Endothelial cell of hepatic sinusoid (primary cell): ENCODE measurements at regions not wholly inside any gene's neighbourhood (a gene's known extent, or its start where the extent isn't known, plus 50 kb on each side); places are given as distances from the start of the nearest gene placed in this dataset.
"Not testable (repeated sequence)": the region's sequence is repeated elsewhere in the genome, so short reads cannot be mapped to it uniquely, and the experiment has no call there.

ENCODE experiments used
- in situ Hi-C: cut with HindIII; loops from 2 replicates; pipeline ENCODE4 v1.10.0; 2017; ENCODE audit warnings: low sequenced_read_pairs

GRCh38 chr5:122661496-122662180 lies 113.2 kb upstream of the SNX2 start:
- in situ Hi-C loops = no loop called here

DNA sequence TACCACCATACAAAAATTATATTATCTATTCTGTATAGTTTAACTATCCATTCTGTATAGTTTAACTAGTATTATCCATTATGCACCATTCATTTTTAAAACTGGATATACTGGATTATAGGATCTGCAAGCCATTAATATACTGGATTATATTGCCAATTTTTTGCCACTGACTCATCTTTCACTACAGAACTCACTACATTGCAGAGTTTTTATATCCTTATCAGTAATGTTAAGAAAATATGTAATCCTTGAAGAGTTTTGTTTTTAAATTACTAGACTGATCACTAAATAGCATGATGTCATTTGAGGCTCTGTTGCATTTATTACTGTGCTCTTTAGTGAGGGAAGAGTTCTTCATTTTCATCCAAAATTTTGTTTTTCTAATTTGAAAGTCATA lies 109.8 kb upstream of the SNX2 start:
- in situ Hi-C loops = no loop called here

GRCh38 chr5:122668552-122668951 lies 106.3 kb upstream of the SNX2 start:
- in situ Hi-C loops = no loop called here

DNA sequence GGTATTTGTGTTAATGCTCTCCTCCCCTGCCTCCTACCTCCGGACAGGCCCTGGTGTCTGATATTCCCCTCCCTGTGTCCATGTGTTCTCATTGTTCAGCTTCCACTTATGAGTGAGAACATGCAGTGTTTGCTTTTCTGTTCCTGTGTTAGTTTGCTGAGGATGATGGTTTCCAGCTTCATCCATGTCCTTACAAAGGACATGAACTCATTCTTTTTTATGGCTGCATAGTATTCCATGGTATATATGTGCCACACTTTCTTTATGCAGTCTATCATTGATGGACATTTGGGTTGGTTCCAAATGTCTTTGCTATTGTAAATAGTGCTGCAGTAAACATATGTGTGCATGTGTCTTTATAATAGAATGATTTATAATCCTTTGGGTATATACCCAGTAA lies 105.2 kb upstream of the SNX2 start:
- in situ Hi-C loops = not testable (repeated sequence)

DNA sequence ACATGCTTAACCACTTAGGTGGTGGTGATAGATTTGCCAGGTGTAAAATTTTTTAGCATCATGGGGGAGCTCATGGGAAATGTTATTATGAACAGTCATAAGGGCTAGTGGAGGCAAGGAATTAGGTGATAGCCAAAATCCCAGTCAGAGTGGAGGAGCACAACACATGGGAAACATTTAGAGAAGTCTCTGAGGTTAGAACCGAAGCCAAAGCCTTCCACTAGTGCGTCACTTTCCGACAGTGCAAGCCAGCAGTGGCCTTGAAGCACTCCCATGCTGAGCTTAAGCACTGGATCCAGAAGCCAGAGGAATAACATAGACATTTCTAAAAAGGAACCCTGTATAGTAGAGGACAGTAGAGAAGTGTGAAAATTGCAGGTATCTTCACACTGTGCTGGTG lies 101.5 kb upstream of the SNX2 start:
- in situ Hi-C loops = no loop called here

DNA sequence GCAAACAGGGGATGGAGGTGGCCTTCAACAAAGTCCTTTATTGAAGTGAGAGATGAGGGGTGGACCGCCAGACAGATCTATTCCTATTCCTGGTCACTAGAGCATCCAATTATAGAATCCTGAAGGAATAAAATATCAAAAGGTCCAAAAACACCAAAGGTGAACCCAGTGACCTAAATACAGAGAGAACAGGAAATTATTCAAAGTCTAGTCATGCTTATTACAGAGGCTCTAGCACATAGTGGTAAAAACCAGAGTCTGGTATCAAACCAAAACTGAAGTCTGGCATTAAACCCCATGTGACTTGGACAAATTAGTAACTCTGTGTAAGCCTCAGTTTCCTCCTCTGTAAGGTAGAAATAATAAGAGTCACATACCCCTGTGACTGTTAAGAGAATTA lies 100.5 kb upstream of the SNX2 start:
- in situ Hi-C loops = no loop called here

DNA sequence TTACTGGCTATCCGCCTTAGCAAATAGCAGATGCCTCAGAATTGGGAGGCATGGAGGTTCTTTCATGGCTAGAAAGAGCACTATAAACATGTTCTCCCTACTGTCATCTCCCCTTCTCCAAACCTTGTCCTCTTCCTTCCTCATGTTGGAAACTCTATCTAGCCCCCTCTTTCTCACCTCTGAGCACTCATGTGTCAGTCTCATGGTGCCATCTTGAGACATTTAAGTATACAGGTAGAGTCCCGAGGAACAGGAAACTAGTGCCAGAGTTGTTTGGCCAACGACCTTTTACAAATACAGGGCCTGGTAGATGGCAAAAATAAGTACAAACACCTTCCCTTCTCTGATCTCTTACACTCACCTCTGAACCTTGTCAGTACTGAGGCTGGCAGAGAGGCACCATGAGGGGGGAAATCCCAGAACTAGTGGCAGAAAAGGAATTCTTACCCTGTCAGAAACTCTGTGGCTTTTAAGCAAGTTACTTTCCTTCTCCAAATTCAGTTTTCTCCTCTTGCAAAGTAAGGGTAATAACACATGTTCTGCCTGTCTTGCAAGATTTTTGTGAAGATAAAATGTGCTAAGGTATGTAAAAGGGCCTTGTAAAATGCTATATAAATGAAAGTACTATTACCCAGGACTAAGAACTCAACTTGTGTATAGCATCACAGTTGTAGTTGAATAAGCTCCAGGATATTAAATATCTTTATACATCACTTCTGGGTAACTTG lies 94.1 kb upstream of the SNX2 start:
- in situ Hi-C loops = no loop called here

- in situ Hi-C loops = no loop called here
These were observed 91.2 kb upstream of the SNX2 start for GRCh38 chr5:122683631-122684030.

- in situ Hi-C loops = loop anchor here (5.0 kb wide), 1 partner anchor 62 kb away; no protein-coding TSS in a partner anchor
These were observed 84.6 kb upstream of the SNX2 start for GRCh38 chr5:122690266-122690665.

- in situ Hi-C loops = loop anchor here (5.0 kb wide), 1 partner anchor 60 kb away; no protein-coding TSS in a partner anchor
These were observed 82.9 kb upstream of the SNX2 start for GRCh38 chr5:122691931-122692330.

DNA sequence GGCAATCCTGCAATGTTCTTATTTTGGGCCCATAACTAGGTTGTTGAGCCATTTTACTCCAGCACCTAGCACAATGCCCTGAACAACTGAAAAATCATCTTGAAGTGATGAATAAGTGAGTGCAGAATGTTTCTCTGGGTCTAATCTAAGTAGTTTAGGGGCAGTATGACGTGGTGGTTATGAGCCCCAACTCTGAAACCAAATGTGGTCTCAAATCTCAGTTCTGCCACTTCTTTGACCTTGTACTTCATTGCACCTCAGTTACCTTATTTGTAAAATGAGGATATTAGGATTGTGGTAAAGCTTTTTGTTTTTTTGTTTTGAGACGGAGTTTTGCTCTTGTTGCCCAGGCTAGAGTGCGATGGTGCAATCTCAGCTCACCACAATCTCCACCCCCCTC lies 80.9 kb upstream of the SNX2 start:
- in situ Hi-C loops = loop anchor here (5.0 kb wide), 1 partner anchor 58 kb away; no protein-coding TSS in a partner anchor

DNA sequence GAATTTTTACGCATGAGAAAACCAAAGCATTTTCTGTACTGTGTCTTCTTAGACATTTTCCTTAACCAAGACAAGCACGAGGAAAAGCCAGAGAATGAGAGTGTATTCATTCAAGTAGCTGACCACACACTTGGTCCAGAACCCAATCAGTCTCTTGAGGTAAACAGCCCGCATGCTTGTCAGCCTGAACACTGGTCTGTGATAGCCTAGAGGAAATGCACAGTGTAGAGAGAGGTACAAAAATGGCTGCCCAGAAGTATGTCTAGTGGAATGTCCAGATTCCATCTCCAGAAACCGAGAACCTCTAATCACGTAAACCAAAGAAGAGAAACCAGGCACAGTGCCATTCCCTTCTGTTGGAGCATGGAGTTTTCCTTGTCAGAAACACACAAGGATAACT lies 80.0 kb upstream of the SNX2 start:
- in situ Hi-C loops = loop anchor here (5.0 kb wide), 1 partner anchor 57 kb away; no protein-coding TSS in a partner anchor

- in situ Hi-C loops = not testable (repeated sequence)
These were observed 78.1 kb upstream of the SNX2 start for GRCh38 chr5:122696735-122697134.

- in situ Hi-C loops = no loop called here
These were observed 77.7 kb upstream of the SNX2 start for GRCh38 chr5:122697191-122697590.

DNA sequence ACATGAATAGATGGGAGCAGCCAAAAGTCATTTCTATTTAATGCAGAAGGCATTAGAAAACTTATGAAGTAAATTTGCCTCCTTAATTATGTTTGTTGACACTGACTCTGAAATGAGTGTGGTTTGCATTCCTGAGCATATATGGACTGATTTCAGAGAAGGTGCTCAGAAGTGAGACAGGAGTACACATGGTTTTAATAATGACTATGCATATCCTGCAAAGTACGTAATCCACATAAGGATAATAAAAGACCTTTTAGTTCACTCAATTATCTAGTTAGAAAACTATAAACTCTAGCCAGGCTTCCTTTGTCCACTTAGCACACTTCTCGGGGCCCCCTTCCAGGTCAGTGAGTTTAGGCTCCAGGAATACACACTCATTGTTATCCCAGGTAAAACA lies 75.7 kb upstream of the SNX2 start:
- in situ Hi-C loops = no loop called here

DNA sequence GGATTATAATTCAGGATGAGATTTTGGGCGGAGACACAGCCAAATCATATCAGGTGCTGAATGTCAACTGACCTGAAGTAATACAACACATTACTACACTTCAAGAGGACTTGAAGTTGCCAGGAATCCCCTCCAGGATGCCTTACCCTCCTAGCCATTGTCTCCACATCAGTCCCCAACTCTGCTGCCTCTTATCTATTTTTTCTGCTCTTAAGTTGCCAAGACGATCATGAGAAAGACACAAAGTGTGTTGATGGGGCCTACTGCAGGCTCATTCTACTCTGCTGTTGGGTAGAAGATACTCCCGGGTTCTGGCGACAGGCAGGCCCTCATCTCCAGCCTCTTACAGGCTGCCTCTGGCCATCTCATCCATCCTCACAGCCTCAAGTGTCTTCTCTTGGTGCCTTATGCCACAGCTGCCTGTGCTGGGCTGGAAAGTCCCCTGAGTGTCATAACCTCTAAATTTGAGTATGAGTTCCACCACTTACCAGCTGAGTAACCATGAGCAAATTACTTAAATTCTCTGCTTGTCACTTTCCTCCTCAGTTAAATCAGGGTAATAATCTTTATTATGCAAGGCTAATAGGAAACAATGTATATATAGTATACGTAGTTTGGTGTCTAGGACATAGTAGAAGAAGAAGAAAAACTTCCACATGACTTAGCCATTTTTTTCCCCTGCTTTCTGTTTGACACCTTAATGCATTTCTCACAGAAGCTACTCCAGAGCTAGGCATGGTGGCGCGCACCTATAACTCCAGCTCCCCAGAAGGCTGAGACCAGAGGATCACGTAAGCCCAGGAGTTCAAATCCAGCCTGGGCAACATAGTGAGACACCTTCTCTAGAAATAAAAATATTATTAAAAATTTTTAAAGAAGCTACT lies 73.0 kb upstream of the SNX2 start:
- in situ Hi-C loops = no loop called here

GRCh38 chr5:122702524-122702875 lies 72.4 kb upstream of the SNX2 start:
- in situ Hi-C loops = no loop called here

- in situ Hi-C loops = no loop called here
These were observed 71.7 kb upstream of the SNX2 start for GRCh38 chr5:122703203-122703602.

- in situ Hi-C loops = no loop called here
These were observed 70.4 kb upstream of the SNX2 start for GRCh38 chr5:122704247-122705036.

DNA sequence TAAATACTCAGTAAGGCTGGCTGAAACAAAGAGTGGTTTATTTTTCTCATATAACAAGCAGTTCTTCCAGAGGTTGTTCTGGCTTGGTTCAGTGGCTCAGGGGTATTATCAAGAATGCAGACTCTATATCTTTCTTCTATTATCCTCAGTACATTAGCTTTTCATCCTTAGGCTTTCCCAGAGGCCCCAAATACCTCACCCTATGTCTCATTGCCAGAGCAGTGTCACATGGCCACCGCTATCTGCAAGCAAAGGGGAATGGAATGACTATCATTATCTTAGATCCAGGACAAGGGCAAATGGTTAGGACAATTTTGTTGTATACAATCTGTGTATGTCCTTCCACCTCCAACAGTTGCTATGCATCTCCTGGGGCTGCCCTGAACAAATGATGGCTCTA lies 69.0 kb upstream of the SNX2 start:
- in situ Hi-C loops = no loop called here

DNA sequence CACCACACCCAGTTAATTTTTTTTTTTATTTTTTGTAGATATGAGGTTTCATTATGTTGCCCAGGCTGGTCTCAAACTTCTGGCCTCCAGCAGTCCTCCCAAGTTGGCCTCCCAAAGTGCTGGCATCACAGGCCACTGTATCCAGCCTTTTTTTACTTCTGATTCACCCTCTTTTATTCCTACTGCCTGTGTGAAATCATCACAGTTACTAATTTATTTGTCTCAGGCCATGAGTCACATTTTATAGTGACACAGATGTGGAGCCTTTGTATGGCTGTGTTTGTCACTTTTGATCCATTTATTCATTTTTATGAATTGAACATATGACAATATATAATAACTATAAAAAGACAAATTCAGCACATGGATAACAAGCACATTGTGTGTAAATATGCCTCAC lies 67.1 kb upstream of the SNX2 start:
- in situ Hi-C loops = no loop called here
